IMR-90 (cell line): ENCODE measurements at regions not wholly inside any gene's neighbourhood (a gene's known extent, or its start where the extent isn't known, plus 50 kb on each side); places are given as distances from the start of the nearest gene placed in this dataset.

Experiments used
- BHLHE40 ChIP-seq: fragments of 150-350 bp; IDR thresholded peaks from 2 replicates; pipeline ENCODE4 v1.6.1; 2016; ENCODE audit warnings: mild to moderate bottlenecking, low read depth, low read length
- CEBPB ChIP-seq: IDR thresholded peaks from 2 replicates; pipeline ENCODE4 v1.6.1; 2012; ENCODE audit warnings: low read depth, low read length, improper control_type of control experiment
- CHD1 ChIP-seq: IDR thresholded peaks from 2 replicates; pipeline ENCODE4 v1.6.1; 2012; ENCODE audit warnings: low read depth, low read length, improper control_type of control experiment
- ELK1 ChIP-seq: fragments of 150-350 bp; IDR thresholded peaks from 2 replicates; pipeline ENCODE4 v1.6.1; 2016; ENCODE audit warnings: low read depth, mild to moderate bottlenecking, low read length, moderate library complexity, borderline replicate concordance
- MAZ ChIP-seq: IDR thresholded peaks from 2 replicates; pipeline ENCODE4 v1.6.1; 2012; ENCODE audit warnings: low read depth, mild to moderate bottlenecking, low read length, improper control_type of control experiment, moderate library complexity, borderline replicate concordance
- MXI1 ChIP-seq: IDR thresholded peaks from 2 replicates; pipeline ENCODE4 v1.6.1; 2012; ENCODE audit warnings: low read depth, mild to moderate bottlenecking, low read length, moderate library complexity, borderline replicate concordance
- POLR2A ChIP-seq: IDR thresholded peaks from 2 replicates; pipeline ENCODE4 v1.6.1; 2012; ENCODE audit warnings: mild to moderate bottlenecking, low read depth, low read length
- RAD21 ChIP-seq: IDR thresholded peaks from 2 replicates; pipeline ENCODE4 v1.6.1; 2012; ENCODE audit warnings: low read length, improper control_type of control experiment
- RCOR1 ChIP-seq: IDR thresholded peaks from 2 replicates; pipeline ENCODE4 v1.6.1; 2012; ENCODE audit warnings: mild to moderate bottlenecking, low read length, improper control_type of control experiment; ENCODE audit not compliant: insufficient replicate concordance
- RFX5 ChIP-seq: IDR thresholded peaks from 2 replicates; pipeline ENCODE4 v1.8.0; 2012; ENCODE audit warnings: low read depth, mild to moderate bottlenecking, low read length, moderate library complexity
- SMC3 ChIP-seq: fragments of 150-350 bp; IDR thresholded peaks from 2 replicates; pipeline ENCODE4 v1.6.1; 2016; ENCODE audit warnings: low read depth, mild to moderate bottlenecking, antibody characterized with exemption, low read length, moderate library complexity
- USF2 ChIP-seq: fragments of 150-350 bp; IDR thresholded peaks from 2 replicates; pipeline ENCODE4 v1.6.1; 2017; ENCODE audit warnings: mild to moderate bottlenecking, antibody characterized with exemption, low read length, low read depth
- TF ChIP-seq, protein P1 (sequence below): conservative IDR thresholded peaks from 2 replicates; pipeline ENCODE4 v1.5.1; 2012; ENCODE audit warnings: mild to moderate bottlenecking, low read depth, low read length, improper control_type of control experiment

- no peak for TF ChIP-seq POLR2A
- TF ChIP-seq BHLHE40 = no peak
- TF ChIP-seq CEBPB = no peak
- TF ChIP-seq USF2 = no peak
- TF ChIP-seq RFX5 = no peak
- TF ChIP-seq, protein P1, sequence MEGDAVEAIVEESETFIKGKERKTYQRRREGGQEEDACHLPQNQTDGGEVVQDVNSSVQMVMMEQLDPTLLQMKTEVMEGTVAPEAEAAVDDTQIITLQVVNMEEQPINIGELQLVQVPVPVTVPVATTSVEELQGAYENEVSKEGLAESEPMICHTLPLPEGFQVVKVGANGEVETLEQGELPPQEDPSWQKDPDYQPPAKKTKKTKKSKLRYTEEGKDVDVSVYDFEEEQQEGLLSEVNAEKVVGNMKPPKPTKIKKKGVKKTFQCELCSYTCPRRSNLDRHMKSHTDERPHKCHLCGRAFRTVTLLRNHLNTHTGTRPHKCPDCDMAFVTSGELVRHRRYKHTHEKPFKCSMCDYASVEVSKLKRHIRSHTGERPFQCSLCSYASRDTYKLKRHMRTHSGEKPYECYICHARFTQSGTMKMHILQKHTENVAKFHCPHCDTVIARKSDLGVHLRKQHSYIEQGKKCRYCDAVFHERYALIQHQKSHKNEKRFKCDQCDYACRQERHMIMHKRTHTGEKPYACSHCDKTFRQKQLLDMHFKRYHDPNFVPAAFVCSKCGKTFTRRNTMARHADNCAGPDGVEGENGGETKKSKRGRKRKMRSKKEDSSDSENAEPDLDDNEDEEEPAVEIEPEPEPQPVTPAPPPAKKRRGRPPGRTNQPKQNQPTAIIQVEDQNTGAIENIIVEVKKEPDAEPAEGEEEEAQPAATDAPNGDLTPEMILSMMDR = no peak
- TF ChIP-seq RAD21 = no peak
- no peak for TF ChIP-seq CHD1
- no peak for TF ChIP-seq RCOR1
- TF ChIP-seq MAZ = no peak
- TF ChIP-seq SMC3 = no peak
- no peak for TF ChIP-seq MXI1
- TF ChIP-seq ELK1 = no peak
These were observed 87.1 kb upstream of the MAGI2 start for GRCh38 chr7:79540592-79540991.
